Large intestine (tissue), 3 donors: ENCODE measurements at regions not wholly inside any gene's neighbourhood (a gene's known extent, or its start where the extent isn't known, plus 50 kb on each side); places are given as distances from the start of the nearest gene placed in this dataset.

ENCODE experiments used
- DNase-seq, 2 donors: peaks; one replicate each; pipeline versions ENCODE4 v3.0.0 to v3.0.0-alpha.2; 2013
- H3K27ac ChIP-seq: one replicate; pipeline ENCODE4 v1.5.1; 2013; ENCODE audit warnings: low read length
- H3K27me3 ChIP-seq: 2 replicates; pipeline ENCODE4 v1.6.1; 2013; ENCODE audit warnings: low read length; ENCODE audit not compliant: control insufficient read depth, insufficient read depth
- H3K36me3 ChIP-seq: 2 replicates; pipeline ENCODE4 v1.6.1; 2013; ENCODE audit warnings: low read length; ENCODE audit not compliant: control insufficient read depth, insufficient read depth
- H3K4me1 ChIP-seq: one replicate; pipeline ENCODE4 v1.6.1; 2013; ENCODE audit warnings: low read length; ENCODE audit not compliant: control insufficient read depth, insufficient read depth
- H3K4me3 ChIP-seq: one replicate; pipeline ENCODE4 v1.5.1; 2013; ENCODE audit warnings: low read length
- H3K9me3 ChIP-seq: one replicate; pipeline ENCODE4 v1.6.1; 2013; ENCODE audit warnings: mild to moderate bottlenecking, low read depth, low read length, moderate library complexity; ENCODE audit not compliant: control insufficient read depth
- WGBS: methylation state at CpG from one replicate; pipeline ENCODE4 v1.1.5; 2013; ENCODE audit warnings: low lambda C conversion rate; ENCODE audit not compliant: insufficient coverage; 5-methylcytosine and 5-hydroxymethylcytosine counted together

DNA sequence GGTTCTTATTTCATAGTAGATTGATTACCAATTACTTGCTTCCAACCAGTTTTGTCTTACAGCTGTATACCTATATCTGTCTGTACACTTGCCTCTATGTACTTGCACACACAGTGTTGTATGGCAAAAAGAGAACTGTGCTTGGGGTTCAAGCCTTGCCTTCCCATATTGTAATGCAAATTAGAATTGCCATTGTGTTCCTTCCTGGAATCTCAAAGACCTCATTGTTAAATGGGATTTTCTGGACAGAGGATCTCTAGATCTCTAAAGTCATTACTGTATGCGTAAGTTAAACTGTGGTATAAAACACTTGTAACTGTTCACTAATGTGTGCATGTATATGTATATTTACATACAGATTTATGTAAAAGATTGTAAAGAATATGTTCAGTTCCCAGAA is 428.8 kb downstream of the CAAP1 start:
- H3K4me3 ChIP-seq = no peak overlapping the region
- no peaks in the 10 kb centered on the region for H3K27me3 ChIP-seq
- DNase-seq = no peak
- no peak overlapping the region for H3K27ac ChIP-seq
- no CpG with 5 or more reads among the region's 1 CpG for WGBS
- no peaks in the 10 kb centered on the region for H3K36me3 ChIP-seq
- H3K4me1 ChIP-seq = no peaks in the 10 kb centered on the region
- no peaks in the 10 kb centered on the region for H3K9me3 ChIP-seq

DNA sequence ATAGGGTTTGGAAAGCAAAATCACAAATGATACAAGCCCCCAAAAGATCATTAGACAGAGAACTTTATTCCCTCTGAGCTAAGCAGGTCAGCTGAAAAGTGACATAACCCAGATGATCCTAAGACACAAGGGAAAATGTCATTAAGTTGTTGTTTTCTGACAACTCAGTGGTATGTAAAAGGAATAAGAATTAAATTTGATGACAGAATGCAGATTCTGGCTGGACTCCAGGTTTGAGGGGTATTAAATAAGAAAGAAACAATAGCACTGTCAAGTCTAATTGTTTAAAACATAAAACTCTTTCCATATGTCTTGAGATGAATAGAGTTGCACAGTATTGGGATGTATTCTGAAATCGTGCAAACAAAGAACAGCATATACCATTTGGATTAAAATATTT is 429.9 kb downstream of the CAAP1 start:
- 67% methylated on average over 1 of the region's 1 CpG for WGBS

DNA sequence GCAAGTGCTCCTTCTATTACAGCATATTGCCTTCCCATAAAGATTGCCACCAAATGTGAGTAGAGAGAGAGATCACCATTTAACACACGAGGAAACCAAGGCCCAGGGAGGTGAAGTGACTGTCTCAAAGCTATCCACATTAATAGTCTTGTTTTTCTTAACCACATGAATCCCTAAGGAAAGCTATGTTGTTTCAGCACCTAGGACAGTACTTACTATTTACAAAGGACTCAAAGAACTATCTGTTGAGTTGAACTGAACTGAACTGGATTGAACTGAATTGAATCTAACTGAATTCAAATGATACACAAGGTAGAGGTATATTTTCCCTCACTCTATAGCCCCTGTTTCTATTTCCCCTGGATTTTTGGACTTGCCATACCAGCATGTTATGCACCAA is 430.4 kb downstream of the CAAP1 start:
- no peak for DNase-seq
- WGBS = no CpG with 5 or more reads among the region's 1 CpG
- H3K36me3 ChIP-seq = no peaks in the 10 kb centered on the region

More for the DNA sequence above, 429.9 kb downstream of the CAAP1 start:
- Histone ChIP-seq H3K27ac (no peak overlapping the region), H3K9me3 (no peaks in the 10 kb centered on the region), H3K4me3 (no peak overlapping the region), H3K27me3 (no peaks in the 10 kb centered on the region), H3K4me1 (no peaks in the 10 kb centered on the region), H3K36me3 (no peaks in the 10 kb centered on the region)
- no peak for DNase-seq

DNA sequence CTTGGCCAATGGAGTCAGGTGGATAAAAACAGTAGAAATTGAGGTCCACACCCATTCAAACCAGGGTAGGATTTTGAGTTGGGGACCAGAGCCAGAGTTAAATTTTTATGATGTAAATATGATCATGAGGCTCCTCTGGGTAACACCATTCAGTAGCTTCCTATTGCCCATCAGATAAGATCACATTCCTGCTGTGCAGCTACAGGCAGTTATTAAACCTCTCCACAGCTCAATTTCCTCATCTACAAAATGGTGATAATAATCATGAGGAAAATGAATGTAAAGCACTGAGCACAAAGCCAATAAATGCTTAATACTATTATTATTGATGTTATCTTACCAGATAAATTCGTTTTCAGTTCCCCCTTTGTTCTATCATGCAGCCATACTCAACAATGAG is 432.0 kb downstream of the CAAP1 start:
- 38% methylated on average over 1 of the region's 1 CpG for WGBS
- H3K27ac ChIP-seq = no peak overlapping the region
- no peaks in the 10 kb centered on the region for H3K27me3 ChIP-seq
- H3K4me1 ChIP-seq = no peaks in the 10 kb centered on the region
- H3K9me3 ChIP-seq = no peaks in the 10 kb centered on the region
- no peak overlapping the region for H3K4me3 ChIP-seq
- H3K36me3 ChIP-seq = no peaks in the 10 kb centered on the region
- DNase-seq = no peak

More for the DNA sequence above, 430.4 kb downstream of the CAAP1 start:
- Histone ChIP-seq H3K4me1 (no peaks in the 10 kb centered on the region), H3K4me3 (no peak overlapping the region), H3K27ac (no peak overlapping the region), H3K9me3 (no peaks in the 10 kb centered on the region), H3K27me3 (no peaks in the 10 kb centered on the region)

DNA sequence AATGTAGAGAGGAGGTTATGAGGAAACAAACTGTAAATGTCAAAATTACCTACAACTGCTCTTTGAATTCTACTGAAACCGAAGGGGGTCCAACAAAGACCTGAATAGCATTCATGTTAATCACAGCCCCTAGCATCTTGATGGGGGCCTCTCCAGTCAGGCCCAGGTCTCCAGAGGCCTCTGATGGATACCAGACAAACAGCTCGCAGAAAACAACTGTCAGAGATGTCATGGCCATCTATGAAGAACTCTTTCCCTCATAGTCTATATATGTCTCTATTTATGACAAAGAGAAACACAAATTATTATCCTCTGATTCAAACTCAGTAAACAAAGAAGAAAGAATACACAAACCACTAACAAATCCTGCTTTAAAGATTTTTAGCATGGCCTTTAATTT is 432.6 kb downstream of the CAAP1 start:
- H3K36me3 ChIP-seq = no peaks in the 10 kb centered on the region
- no peaks in the 10 kb centered on the region for H3K27me3 ChIP-seq
- H3K4me1 ChIP-seq = no peaks in the 10 kb centered on the region
- no peaks in the 10 kb centered on the region for H3K9me3 ChIP-seq
- no peak for DNase-seq
- no CpG with 5 or more reads among the region's 2 CpGs for WGBS
- H3K27ac ChIP-seq = no peak overlapping the region
- H3K4me3 ChIP-seq = no peak overlapping the region

DNA sequence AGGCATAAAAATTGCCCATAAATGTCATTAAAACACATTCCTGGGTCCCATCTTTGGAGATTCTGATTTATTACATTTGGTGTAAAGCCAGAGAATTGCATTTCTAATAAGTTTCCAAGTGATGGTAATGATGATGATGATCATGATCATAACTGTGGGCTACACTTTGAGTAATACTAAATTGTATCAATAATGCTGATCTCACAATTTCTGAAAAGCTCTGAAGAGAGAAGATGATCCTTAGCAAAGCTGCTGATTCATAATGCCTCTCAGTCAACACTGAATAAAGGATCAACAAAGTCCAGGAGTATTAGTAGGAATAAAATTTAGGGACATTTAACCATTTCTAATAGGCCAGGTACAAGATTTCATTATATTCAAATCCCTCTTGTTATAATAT is 434.5 kb downstream of the CAAP1 start:
- Histone ChIP-seq H3K36me3 (no peaks in the 10 kb centered on the region), H3K27ac (no peak overlapping the region), H3K4me3 (no peak overlapping the region), H3K9me3 (no peaks in the 10 kb centered on the region), H3K4me1 (no peaks in the 10 kb centered on the region), H3K27me3 (no peaks in the 10 kb centered on the region)
- no peak for DNase-seq

DNA sequence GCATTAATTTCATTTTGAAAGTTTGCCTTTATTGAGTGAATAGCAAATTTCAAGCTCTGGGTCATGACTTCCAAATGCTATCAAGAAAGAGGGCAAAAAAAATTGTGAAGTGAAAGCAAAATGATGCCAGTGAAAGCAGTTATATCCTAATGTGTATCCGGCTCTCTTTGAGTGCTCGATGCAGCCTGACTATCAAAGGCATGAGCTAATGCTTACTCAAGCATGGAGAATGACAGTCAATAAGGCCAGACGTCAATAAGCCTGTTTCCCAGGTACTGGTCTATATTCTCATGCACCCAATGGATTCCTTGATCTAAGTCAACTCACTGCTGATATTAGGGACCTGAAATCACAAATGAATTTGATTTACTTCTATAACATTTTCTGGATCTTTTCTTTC is 435.5 kb downstream of the CAAP1 start:
- Histone ChIP-seq H3K27me3 (no peaks in the 10 kb centered on the region), H3K4me1 (no peaks in the 10 kb centered on the region), H3K27ac (no peak overlapping the region), H3K4me3 (no peak overlapping the region), H3K9me3 (no peaks in the 10 kb centered on the region), H3K36me3 (no peaks in the 10 kb centered on the region)
- no peak for DNase-seq
- no CpG with 5 or more reads among the region's 3 CpGs for WGBS

DNA sequence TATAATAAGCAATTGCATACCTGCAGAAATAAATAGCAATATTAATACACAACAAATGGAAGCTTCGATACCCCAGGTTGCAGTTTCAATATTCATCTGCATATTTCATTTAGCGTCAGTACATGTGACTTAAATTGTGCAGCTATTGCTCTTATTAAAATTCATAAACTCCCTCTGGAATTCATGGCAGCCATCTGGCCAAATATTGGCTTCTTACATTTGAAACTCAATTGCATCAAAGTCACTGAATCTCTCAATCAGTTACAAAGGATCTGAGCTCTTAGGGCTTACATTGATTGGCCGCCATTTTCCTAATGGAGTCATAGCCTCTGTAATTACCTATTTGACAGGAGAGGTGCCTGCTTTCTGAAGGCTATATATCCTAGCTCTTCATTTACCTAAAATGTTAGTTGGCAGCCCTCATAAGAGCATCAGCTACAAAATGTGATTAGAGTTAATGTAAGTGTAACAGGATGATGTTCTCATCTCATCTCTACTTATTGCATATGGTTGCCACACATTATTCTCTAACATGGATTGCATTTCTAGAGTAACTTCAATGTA is 453.5 kb downstream of the CAAP1 start:
- no peaks in the 10 kb centered on the region for H3K4me1 ChIP-seq
- 93% methylated on average over 3 of the region's 3 CpGs for WGBS

DNA sequence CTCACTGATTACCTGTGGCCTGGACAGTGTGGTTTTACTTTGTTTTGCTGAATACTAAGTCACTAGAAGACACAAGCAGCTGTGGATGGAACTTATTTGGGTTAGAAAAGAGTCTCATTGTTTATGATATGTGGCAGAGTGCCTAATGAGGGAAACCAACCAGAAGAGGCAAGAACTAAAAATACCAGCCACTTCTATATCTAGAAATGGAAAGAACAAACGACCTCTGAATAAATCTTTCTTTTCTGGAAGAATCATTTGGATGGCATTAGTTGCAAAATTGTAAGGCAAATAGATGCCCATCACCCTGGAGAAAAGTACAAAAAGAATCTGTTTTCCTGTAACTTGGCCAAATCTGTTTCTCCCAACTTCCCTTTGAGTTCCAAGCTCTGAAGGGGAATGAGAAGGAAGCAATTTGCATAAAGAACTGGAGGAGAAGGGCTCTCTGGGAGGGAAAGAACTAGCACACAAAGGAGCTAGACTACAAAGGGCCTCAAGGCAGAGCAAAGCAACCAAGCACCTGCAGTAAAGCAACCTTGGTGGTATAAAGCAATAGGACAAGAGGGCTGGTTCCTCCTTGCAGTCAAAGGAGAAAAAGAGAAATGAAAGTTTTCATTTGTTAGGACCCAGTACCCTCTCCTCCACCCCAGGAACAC is 455.4 kb downstream of the CAAP1 start:
- WGBS = 60% methylated on average over 1 of the region's 1 CpG
- H3K4me1 ChIP-seq = no peaks in the 10 kb centered on the region

More for the DNA sequence above, 453.5 kb downstream of the CAAP1 start:
- H3K9me3 ChIP-seq = no peaks in the 10 kb centered on the region
- no peak overlapping the region for H3K27ac ChIP-seq
- no peak for DNase-seq
- H3K27me3 ChIP-seq = no peaks in the 10 kb centered on the region
- H3K36me3 ChIP-seq = no peaks in the 10 kb centered on the region
- H3K4me3 ChIP-seq = no peak overlapping the region

DNA sequence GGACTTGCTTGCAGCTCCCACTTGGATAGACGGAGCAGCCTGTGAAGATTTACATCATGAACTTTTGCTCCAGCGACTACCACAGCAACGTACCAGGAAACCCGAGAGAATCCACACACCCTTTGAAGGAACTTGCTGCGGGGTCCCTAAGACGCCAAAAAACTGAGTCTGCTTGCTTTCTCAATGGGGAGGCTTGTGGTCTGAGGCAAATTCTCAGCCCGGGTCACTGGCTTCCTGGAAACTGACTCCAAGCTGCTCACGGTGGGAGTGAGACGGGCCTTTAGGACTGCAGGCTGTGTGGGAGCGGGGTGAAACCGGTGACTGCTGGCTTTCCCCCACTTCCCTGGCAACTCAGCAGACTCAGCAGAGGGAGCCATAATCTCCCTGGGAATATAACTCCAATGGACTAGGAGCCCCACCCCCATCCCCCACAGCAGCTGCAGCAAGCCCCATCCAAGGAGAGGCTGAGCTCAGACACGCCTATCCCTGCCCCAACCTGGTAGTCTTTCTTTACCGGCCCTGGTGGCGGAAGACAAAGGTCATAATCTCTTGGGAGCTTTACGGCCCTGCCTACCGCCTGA is 466.0 kb downstream of the CAAP1 start:
- Histone ChIP-seq H3K4me3 (no peak overlapping the region), H3K9me3 (peaks cover 3% of the 10 kb centered on the region), H3K27me3 (no peaks in the 10 kb centered on the region), H3K27ac (no peak overlapping the region), H3K4me1 (no peaks in the 10 kb centered on the region), H3K36me3 (no peaks in the 10 kb centered on the region)
- DNase-seq = no peak
- WGBS = no CpG with 5 or more reads among the region's 16 CpGs

More for the DNA sequence above, 455.4 kb downstream of the CAAP1 start:
- no peak overlapping the region for H3K27ac ChIP-seq
- no peaks in the 10 kb centered on the region for H3K36me3 ChIP-seq
- DNase-seq = no peak
- no peak overlapping the region for H3K4me3 ChIP-seq
- no peaks in the 10 kb centered on the region for H3K27me3 ChIP-seq
- H3K9me3 ChIP-seq = no peaks in the 10 kb centered on the region

DNA sequence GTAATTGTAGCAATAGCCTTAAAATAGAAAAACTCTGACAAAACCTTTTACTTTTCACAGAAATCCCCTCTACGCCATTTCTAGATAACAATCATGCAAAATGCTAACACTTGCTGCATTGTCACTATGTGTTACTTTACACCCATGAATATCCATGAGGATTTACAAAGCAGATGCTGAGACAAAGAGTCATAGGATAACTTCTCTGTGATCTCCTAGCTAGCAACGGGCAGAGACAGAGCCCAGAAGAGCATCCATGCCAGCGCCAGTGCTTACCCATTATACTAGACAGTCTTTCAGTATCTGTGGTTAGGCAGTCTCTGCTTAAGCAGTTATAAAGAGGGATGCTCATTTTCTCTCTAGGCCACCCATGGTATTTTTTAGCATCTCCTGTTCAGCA is 474.1 kb downstream of the CAAP1 start:
- Histone ChIP-seq H3K9me3 (no peaks in the 10 kb centered on the region), H3K27me3 (no peaks in the 10 kb centered on the region), H3K4me1 (no peaks in the 10 kb centered on the region), H3K36me3 (no peaks in the 10 kb centered on the region), H3K4me3 (no peak overlapping the region), H3K27ac (no peak overlapping the region)
- DNase-seq = no peak
- no CpG with 5 or more reads among the region's 3 CpGs for WGBS
